ENCODE measurements at regions not wholly inside any gene's neighbourhood (a gene's known extent, or its start where the extent isn't known, plus 50 kb on each side); places are given as distances from the start of the nearest gene placed in this dataset.
"Not testable (repeated sequence)": the region's sequence is repeated elsewhere in the genome, so short reads cannot be mapped to it uniquely, and the experiment has no call there.

DNA sequence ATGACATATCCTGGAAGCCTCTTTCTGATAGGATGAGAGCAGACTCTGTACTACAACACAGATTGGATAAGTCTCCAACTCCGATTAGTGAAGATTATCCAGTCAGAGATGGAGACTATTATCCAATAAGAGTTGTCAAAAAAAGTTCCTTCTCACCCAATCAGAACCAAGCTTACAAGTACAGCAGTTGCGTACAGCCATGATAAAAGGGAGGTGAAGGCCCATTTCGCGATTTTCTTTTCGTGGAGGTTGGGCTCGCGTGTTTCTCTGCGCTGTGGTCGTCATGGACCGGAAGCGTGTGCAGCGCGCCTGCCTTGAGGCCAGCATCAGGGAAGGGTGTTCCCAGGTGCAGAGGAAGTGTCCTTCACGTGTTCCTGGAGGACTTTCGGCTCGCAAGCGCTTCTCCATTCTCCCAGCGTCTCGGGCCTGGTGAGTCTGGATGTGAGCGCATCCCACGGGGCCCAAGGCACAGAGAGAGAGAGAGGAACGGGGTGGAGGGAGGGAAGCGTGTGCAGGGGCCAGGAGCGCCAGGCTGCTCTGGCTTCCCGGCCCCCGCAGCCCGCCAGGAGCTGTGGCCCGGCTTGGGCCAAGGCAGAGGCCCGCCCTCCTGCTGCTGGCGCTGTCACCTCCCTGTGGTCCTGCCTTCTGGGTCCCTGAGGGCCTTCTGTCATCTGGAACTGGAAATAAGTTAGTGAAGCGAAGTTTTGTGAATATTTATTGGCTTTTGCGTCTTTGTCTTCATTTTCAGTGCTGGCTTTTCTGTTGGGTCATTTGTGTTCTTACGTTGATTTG is 53.9 kb downstream of the CDRT15L2 start:
- DNase-seq: not testable (repeated sequence)

DNA sequence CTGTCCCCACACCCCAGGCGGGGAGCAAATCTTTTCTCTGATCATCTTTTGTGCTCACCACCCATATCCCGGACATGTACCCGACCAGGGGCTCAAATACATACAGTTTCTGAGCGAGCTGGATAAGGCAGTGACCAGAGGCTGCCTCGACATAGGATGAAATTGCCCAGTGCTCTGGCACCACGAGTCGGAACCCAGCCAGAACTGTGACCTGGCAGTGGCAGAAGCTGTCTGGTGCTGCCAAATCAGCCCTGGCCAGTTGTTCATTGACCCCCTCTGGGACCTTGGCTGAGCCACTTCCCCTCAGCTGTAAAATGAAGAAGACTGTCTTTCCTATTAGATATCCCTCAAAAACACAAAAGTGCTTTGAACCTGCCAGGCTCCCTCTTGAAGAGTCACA is 60.6 kb downstream of the CDRT15L2 start:
- DNase-seq: not testable (repeated sequence)

DNA sequence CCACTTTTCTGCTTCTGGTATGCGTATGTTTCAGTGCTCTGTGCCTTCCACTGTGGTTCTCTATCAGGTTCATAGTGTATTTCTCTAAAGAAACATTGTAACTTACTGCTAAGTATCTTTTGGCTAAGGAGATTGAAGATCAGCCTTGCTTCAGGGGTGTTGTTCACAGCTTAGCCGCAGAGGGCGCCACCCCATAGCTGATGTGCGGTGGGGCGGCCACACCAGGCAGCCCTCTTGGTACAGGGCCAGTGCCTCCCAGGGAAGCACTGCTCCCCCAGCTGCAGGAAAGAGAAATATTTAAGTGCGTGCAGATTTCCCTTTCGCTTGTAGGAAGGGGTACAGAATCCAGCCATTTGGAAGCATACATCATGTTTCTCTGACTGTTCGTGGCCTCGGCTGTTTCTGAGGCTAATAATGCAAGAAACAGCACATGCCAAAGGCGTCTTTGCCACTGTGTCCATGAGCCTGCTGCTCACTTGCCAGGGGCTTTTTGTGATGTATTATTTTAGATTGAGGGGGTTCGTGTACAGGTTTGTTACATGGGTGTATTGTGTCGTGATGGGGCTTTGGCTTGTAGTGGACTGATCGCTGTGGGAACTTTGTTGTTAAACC is 67.2 kb downstream of the CDRT15L2 start:
- DNase-seq: not testable (repeated sequence)

DNA sequence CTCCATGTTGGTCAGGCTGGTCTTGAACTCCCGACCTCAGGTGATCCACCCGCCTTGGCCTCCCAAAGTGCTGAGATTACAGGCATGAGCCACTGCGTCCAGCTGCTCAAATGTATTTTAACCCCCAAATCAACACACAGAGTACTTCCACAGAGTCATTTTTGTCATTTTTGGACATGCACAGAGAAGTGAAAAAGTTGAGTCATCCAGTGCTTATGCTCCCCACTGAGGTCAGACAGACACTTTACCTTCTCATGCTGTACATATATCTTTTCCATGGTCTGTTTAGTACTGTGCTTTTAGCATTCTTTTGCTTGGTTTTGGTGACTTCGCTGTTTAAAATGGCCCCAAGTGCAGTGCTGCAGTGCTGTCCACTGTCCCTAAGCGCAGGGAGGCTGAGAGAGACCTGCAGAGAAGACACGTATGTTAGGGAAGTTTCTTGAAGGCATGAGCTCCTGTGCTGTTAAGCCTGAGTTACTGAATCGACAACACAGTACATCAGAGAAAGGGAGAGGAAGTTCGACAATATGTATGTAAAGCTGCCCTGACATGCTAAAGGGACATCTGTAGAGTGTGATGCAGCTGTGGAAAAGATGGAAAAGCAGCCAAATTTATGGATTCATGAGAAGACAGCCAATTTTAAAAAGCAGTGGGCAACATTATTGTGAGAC is 69.7 kb downstream of the CDRT15L2 start:
- not testable (repeated sequence) for DNase-seq

DNA sequence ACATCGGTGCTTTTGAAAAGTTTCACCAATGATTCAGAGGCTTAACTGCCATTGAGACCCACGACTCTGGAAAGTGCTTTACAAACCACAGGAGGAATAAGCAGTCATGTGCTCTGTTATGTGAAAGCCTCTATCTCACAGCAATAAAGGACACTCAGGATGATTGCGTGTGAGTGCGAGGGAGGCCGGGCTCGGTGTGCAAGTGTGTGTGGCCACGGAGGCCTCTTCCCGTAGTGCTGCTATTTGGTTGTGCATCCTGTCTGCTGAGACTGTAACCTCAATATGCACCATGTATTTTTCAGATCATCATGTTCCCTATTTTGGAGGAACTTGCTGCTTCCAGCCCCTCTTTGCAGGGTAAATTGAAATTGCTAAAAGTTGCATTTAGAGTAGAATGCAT is 71.5 kb downstream of the CDRT15L2 start:
- not testable (repeated sequence) for DNase-seq

DNA sequence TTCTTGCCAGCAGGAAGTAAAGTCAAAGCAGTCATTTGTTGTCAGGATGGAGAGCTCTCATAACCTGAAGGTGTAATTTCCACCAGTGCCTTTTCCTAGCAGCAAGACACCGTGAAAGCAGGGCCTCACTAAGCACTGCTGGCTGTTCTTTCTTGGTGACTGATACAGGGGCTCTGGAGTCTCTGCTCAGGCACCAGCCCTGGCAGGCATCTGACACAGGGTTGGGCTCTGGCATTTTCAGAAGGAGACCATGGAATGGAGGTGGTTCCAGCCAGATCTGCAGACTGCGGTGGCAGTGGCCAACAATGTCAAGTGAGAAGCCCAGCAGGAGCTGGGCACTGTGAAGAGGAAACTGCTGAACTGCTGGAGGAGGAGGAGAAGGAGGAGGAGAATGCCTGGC is 72.2 kb downstream of the CDRT15L2 start:
- DNase-seq: not testable (repeated sequence)

DNA sequence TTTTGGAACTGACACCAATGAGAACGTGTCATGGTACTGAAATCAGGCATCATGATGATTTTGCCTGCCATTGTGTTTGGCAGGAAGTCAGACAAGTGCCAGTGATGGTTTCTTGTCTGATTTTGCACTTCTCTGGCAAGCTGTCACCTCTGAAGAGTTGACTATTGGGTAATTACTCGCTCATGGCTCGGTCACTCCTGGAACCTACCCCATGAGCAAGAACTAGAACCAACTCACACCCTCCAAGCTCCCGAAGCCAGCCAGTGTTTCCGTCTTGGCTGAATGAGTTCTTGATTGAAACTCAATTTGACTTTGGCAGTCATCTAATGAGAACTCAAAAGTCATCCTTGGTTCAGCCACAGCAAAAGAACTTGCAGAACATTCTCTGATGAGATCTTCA is 73.9 kb downstream of the CDRT15L2 start:
- not testable (repeated sequence) for DNase-seq

DNA sequence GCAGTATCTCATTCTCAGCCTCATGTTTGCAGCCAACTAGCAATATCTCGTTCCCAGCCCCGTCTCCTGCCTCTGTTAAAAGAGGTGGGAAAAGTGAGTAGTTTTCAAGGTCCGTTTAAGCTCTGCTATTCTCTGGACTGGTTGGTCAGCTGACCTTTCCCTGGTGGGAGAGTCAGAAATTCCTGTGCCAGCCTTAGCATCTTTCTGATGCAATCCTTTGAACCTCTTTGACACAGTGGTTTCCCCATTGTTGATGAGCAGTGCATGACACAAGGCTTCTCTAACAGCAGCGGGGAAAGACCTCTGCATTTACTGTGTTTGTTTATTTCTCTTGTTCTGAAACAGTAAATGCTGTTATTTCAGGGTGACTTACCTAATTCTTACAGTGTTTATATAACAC is 74.6 kb downstream of the CDRT15L2 start:
- DNase-seq: not testable (repeated sequence)

DNA sequence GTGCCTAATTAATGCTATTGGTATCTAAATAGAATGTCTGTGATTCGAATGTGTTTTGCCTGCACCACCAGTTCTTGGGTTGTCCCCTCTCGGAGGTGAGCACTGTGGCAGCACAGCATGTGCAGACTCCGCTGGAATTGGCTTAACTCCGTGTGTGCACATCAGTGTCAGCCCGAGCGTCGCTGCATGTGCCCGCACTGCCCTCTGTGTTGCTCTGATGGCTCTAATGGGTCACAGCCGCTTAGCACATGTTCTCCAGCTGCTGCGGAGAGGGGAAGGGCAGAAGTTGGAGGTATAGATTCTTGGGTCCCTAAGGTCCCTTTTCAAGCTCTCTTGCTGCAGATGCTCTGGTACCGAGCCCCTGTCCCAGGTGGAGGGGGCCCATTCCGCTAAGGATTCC is 75.1 kb downstream of the CDRT15L2 start:
- not testable (repeated sequence) for DNase-seq

DNA sequence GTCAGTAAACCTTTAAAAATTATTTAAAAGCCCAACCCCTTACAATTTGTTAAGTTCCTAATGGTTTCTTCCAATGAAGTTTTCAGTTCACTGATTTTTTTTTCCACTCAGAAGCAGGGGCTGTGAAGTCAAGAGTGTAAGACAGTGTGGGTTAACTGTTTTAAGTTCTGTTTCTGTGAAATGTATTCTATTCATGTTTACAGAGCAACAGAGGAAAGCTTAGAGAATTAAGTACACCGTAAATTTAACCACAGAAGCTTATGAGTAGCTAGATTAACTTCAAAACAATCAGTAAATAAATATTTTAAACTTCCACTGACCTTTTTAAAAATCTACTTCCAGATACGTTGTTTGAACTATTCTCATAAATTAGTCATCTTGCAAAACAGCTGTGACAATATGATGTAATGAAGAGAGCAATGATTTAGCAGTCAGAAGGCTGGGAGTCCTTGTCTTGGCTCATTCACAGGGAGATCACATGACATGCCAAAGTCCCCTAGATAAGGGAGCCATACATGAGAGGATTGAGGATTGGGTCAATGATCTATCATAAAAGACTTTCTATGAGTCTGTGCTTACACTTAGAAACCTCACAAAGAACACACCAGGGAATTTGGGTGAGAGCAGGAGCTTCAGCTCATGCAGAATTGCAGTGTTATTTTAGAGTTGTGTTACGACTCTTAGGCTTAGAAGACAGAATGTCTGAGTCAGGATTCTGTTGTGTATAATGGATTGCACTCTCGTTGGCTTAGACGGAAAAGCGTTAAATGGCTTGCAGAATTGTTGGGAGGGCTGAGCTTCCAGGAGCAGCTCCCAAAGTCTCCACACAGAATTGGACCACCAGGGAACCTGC is 85.8 kb downstream of the CDRT15L2 start:
- not testable (repeated sequence) for DNase-seq

DNA sequence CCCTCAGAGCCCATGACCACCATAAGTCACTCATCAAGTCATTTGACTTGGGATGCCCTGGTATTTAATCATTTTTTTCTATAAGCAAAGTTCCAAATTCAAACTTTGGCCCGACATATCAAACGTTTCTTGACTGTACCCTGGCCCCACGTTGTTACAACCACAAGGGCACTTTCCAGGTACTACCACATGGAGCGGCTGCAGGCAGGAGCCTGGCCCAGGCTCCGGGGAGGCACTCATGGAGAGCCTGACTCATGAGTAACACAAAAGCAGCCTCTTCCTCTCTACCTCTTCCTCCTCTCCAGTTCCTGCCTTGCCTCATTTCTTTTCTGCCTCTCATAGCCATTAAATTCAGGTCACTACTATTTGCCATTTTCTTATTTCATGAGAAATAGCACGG is 87.2 kb downstream of the CDRT15L2 start:
- DNase-seq: not testable (repeated sequence)

DNA sequence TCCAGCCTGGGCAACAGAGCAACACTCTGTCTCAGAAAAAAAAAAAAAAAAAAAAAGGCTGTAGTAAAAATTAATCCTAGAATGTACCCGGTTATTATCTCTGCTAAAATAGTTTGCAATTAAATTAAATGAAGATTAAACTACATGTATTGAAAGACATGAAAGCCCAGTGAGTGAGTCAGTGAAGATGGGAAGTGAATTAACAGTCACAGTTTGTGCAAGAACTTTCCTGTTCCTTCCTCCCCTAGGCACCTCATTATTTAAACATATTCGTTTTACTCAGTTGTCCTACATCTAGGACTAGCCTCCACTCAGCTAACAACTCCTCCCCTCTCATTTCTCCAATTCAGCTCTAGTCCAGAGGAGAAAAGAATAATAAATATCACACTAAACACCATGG is 88.2 kb downstream of the CDRT15L2 start:
- DNase-seq: not testable (repeated sequence)

DNA sequence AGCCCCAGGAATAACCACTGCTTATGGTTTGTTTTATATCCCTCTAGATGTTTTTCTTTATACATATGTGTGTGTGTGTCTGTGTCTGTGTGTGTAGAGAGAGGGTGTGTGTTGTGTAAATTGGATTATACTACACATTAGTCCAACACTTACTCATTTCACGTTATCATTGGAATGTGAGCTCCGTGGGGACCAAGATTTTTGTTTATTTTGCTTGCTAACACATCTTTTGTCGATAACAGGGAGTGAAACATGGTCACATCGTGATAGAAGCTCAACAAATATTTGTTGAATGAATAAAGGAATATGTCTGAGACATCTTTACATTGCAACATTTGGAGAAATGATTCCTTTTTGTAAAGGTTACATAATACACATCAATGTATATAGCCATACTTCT is 88.8 kb downstream of the CDRT15L2 start:
- DNase-seq: not testable (repeated sequence)

DNA sequence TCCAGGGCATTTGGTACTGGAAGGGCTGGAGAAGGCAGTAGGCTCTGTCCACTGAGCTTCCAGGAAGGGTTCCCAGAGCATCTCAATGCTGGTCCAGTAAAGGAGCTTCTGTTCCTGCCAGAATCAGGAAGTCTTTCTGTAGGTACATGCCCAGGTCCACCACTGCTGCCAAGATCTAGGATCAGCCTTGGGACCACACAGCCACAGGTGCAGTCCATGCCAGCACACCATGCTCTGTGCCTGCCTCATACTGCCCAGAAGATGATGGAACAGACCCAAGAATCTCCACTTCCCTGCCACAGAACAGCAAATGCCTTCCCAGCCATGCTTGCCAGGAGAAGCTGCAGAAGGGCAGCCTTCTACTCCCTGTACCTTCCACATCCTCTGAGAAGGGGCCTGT is 89.3 kb downstream of the CDRT15L2 start:
- DNase-seq: not testable (repeated sequence)

DNA sequence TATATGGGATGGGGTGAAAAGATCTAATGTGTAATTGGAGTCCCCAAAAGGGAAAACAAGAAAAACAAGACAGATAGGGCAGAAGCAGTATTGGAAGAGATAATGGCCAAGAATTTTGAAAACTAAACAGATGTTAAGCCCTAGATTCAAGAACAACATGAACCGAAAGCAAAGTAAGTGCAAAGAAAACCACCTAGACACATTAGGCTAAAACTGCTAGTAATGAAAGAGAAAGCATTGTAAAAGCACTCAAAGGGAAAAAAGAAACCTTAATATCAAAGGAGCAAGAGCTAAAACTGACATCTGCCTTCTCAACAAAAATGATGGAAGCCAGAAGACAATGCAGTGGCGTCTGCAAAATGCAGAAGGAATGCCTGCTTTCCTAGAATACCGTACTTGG is 91.0 kb downstream of the CDRT15L2 start:
- DNase-seq: not testable (repeated sequence)

DNA sequence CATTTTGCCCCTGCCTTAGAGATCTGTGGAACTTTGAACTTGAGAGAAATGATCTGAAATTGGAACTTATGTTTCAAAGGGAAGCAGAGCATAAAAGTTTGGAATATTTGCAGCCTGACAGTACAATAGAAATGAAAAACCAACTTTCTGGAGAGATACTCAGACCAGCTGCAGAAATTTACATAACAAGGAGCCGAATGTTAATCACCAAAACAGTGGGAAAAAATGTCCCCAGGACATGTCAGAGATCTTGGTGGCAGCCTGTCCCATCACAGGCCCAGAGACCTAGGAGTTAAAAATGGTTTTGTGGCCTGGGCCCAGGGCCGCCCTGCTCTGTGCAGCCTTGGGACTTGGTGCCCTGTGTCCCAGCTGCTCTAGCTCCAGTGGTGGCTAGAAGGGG is 94.8 kb downstream of the CDRT15L2 start:
- DNase-seq: not testable (repeated sequence)

DNA sequence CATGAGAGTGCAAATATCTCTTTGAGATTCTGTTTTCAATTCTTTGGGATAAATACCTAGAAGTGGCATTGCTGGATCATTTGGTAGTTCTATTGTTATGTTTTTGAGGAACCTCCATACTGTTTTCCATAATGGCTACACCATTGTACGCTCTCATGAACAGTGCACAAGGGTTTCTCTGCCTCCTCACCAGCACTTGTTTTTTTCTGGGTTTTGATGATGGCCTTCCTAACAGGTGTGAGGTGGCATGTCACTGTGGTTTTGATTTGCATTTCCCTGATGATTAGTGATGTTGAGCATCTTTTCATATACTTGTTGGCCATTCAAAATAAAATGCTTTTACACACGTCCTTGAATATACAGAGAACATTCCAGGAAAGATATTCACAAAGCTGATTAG is 96.2 kb downstream of the CDRT15L2 start:
- not testable (repeated sequence) for DNase-seq

DNA sequence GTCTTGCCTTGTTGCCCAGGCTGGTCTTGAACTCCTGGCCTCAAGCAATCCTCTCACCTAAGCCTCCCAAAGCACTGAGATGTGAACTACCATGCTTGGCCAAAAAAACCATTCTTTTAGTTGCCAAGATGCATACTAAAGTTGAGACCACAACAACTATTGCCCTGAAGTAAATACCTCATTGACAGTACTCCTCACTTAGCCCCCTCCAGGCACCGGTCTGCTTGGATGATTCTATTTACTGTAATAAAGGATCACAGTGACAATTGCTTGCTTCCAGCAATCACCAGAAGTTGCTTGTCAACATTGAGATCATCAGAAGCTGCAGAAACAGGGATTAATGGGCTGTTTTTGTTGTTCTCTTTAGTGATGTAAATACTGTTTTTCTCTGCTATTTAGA is 97.1 kb downstream of the CDRT15L2 start:
- not testable (repeated sequence) for DNase-seq

DNA sequence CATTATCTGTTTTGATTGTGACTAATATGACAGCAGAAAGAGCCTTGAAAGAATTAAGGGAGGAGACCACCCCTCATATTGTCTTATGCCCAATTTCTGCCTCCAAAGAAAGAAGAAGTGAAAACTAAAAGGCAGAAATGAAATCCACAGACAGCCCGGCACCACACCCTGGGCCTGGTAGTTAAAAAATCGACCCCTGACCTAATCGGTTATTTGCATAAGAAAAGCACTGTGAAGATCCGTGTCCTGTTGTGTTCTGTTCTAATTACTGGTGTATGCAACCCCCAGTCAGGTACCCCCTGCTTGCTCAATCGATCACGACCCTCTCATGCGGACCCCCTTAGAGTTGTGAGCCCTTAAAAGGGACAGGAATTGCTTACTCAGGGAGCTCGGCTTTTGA is 97.9 kb downstream of the CDRT15L2 start:
- not testable (repeated sequence) for DNase-seq

DNA sequence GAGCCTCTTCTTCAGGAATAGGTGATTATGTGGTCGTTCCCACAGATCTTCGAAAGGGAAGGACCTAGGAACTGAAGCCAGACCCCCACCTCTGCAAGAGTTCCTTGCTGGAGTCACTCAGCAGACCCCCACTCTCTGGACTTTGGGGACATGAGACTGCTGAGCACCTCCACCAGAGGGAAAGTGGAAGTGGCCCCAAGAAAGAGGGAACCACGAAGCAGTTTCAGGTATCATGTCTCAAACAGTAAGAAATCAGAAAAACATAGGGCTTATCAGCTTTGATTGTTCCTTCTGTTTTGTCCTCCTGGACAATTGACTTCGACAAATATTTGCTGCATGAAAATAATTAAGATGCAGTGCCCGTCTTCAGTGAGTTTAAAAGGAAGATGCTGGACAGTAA is 98.9 kb downstream of the CDRT15L2 start:
- not testable (repeated sequence) for DNase-seq

DNA sequence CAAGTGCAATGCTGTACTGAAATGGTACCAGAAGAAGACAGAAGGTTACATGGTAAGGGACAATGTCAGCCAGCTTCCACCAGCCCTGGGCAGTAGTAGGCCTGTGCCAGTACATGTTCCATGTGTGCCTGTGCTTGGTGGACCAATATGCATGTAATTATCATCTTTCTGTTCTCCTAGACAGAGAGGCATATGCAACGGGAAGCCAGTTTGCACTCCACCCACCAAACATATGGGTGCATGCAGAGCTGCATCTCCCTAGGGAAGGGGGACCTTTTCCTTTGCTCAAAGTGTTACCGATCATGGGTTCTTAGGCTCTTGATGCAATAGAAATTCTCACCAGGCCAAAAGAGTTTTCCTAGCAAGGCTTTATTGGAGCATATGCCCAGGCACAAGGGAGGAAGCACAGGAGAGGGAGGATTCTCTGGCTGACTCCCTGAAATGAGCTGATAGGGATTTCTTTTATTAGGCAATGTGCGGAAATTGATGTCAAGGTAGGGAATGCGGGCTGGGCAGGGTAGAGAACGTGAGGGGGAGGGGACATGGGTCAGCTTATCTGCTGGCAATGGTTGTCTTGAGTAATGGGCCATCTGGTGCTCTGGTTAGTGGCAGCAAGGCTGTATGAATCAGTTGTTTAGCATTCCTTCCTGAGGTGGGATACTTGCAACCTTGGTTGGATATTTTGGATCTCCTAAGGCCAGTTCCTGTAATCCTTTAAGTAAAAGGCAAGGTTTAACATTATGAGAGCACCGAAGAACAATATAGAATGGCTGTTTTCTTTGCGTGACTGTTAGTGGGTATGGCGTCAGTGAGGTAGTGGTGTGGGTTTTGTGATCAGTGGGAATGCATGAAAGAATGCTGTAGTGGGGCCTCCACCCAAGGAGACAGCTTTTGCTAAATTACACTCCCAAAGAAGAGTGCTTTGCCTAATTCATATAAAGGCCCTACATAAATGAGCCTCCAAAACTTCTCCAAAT is 102.5 kb downstream of the CDRT15L2 start:
- DNase-seq: not testable (repeated sequence)
